ENCODE measurements at regions not wholly inside any gene's neighbourhood (a gene's known extent, or its start where the extent isn't known, plus 50 kb on each side); places are given as distances from the start of the nearest gene placed in this dataset.

DNA sequence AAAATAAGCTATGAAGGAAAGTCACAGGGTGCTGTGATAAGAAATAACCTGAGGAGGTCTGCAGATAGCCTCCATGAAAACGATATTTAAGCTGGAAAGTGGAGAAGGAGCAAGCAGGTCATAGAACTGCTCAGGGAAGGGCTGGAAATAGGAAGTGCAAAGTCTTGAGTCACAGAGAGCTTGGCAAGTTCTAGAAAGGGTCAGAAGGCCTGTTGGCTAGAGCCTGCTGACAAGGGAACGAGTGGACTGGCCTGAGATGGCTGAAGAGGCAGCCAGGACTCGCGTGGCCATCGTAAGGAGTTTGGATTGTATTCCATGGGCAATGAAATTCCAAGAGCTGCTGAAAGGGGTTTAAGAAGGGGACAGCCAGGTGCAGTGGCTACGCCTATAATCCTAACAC, 64.7 kb upstream of the IL12A start:
- DNase-seq = no peak

GRCh38 chr3:159924411-159924810, 64.2 kb upstream of the IL12A start:
- no peak for DNase-seq

GRCh38 chr3:159925248-159925647, 63.4 kb upstream of the IL12A start:
- no peak for DNase-seq

DNA sequence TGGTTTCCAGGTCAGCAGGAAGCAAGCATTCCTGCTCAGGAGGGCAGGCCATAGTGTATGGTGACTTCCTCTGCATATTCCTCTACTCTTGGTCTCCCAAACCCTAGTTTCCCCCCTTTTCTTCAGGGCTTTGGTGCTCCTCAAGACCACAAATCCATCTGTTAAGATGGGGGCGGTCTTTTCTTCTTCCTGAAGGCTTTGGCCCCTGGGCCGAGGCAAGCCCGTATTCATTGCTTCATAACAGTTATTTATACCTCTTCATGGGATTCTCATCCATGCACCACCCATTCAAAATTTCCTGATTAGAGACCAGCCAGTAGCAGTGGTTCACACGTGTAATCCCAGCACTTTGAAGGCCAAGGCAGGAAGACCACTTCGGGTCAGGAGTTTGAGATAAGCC, 62.1 kb upstream of the IL12A start:
- DNase-seq = no peak

GRCh38 chr3:159928071-159928491, 60.6 kb upstream of the IL12A start:
- no peak for DNase-seq

DNA sequence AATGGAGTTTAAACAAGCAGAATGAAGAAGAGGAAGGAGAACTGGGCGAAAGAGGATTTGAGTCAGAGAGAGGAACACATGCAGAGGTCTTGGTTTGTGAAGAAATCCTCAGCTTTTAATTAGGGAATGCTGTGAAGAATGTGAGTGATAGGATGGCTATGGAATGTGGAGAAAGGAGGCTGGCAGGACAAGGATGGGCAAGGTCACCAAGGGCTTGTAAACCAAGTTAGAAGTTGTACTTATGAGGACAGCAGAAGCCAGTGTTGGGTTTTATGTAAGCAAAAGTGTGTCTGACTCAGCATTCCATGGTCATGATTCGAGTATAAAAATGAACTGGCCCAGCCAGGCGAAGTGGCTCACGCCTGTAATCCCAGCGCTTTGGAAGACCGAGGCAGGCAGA, 60.0 kb upstream of the IL12A start:
- no peak for DNase-seq

DNA sequence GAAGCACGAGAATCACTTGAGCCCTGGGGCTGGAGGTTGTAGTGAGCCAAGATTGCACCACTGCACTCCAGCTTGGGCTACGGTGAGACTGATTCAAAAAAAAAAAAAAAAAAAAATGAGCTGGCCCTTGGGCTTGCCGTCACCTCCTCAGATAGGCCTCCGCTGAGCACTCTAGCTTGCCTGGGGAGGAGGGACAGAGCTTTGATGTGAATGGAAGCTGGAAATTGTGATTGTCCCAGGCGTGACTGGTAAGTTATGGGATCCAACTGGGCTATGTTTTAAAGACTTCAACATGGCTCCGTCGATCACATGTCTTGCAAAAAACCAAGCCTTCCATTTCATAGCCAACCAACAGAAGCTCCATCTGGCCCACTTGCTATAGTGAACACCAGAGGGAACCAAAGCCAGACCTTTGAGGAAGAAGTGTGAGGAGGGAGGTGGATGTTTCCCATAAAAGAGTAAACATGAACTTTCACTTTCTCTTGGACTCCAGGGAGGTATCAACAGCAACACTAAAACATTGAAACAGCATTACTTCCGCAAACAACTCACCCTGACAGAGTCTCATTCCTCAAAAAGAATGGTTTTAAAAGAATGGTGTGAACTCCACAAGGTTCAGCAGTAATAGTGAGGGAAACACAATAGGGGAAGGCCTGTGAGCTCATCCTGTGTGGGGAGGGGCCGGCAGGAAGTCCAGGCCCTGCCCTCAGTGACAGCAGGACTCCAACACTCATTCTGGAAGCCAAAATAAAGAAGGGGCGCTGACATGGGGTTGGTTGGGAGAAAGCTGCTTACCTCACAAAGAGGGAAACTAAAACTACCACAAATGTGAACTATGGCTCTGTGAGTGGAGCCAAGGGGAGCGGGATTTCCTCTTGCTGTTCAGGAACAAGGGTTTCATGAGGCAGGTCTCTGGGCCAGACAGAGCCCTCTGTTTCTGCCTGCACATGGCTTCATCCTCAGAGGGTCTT, 59.2 kb upstream of the IL12A start:
- peak; percentile 16 for DNase-seq

GRCh38 chr3:159934216-159934615, 54.4 kb upstream of the IL12A start:
- DNase-seq = no peak

- no peak for DNase-seq
Measured at GRCh38 chr3:159936541-159936940, 52.1 kb upstream of the IL12A start.

GRCh38 chr3:159937561-159938166, 51.0 kb upstream of the IL12A start:
- DNase-seq = no peak

GRCh38 chr3:159938714-159939113, 49.9 kb upstream of the IL12A start:
- no peak for DNase-seq
